K562 (cell line): ENCODE measurements at regions not wholly inside any gene's neighbourhood (a gene's known extent, or its start where the extent isn't known, plus 50 kb on each side); places are given as distances from the start of the nearest gene placed in this dataset.

Experiments
- ATAC-seq: fragments of 200-7000 bp; cut with Tn5 transposase; 3 replicates; pipeline ENCODE4 v1.9.1; 2020; ENCODE audit warnings: moderate library complexity
- BruUV-seq: library from RNA; stranded (reverse); fragments of 400-500 nt; replicated peaks from 2 replicates; lab custom pipeline; 2021; lab: Mats Ljungman, UMichigan
- CTCF ChIA-PET: fragments of 300-600 bp; formaldehyde crosslinking; extraction: SDS; loops from one replicate; lab custom pipeline; 2021; ENCODE audit warnings: low intra/inter-chr PET ratio; lab: Yijun Ruan, JAX
- POLR2A ChIA-PET: fragments of 300-600, 350-650 bp; sonication (Branson Sonifier 250); formaldehyde crosslinking; extraction: SDS; loops from one replicate; lab custom pipeline; 2021; ENCODE audit warnings: antibody characterized with exemption, inconsistent platforms; lab: Yijun Ruan, JAX
- DNase-seq, 4 experiments: peaks; one replicate each; pipeline versions ENCODE4 v3.0.0 to v3.0.0-alpha.2; 2011 to 2018; ENCODE audit warnings: low spot score in 3 of 4, mixed read lengths in 3 of 4; ENCODE audit errors: extremely low read depth in 1 of 4
- FAIRE-seq: peaks from 2 replicates; lab custom pipeline; 2011; peaks lifted over from hg19 to GRCh38; lab: Jason Lieb, UNC
- H2AFZ ChIP-seq: 2 replicates; pipeline ENCODE4 v1.6.0; 2011; ENCODE audit warnings: low read depth, low read length, control low read depth, inconsistent platforms
- H3K27ac ChIP-seq: fragments of 200-600 bp; 3 replicates; pipeline ENCODE4 v1.8.0; 2011; ENCODE audit warnings: low read depth, mild to moderate bottlenecking, control low read depth, inconsistent platforms, low read length, moderate library complexity, mixed read lengths; ENCODE audit errors: extremely low read depth
- H3K27me3 ChIP-seq, 2 experiments: fragments of 300-600 bp in 1 of 2; 2 replicates in 1 of 2; 3 replicates in 1 of 2; pipeline versions ENCODE4 v1.6.0 to v1.8.0; 2011; ENCODE audit warnings: inconsistent platforms in 2 of 2, low read length in 2 of 2, mild to moderate bottlenecking in 1 of 2, mixed read lengths in 1 of 2, moderate library complexity in 1 of 2; ENCODE audit not compliant: control insufficient read depth in 2 of 2, insufficient read depth in 2 of 2
- H3K36me3 ChIP-seq: fragments of 300-600 bp; 3 replicates; pipeline ENCODE4 v1.8.0; 2011; ENCODE audit warnings: mild to moderate bottlenecking, low read length, inconsistent platforms; ENCODE audit not compliant: control insufficient read depth, insufficient read depth
- H3K4me1 ChIP-seq, 2 experiments: fragments of 200-600 bp in 1 of 2; replicated peaks in 1 of 2; 2 replicates in 1 of 2; 3 replicates in 1 of 2; pipeline versions ENCODE4 v1.5.1 to v1.8.0; 2011; ENCODE audit warnings: inconsistent platforms in 2 of 2, low read length in 2 of 2, mild to moderate bottlenecking in 1 of 2, mixed read lengths in 1 of 2, moderate library complexity in 1 of 2; ENCODE audit not compliant: control insufficient read depth in 2 of 2, insufficient read depth in 2 of 2
- H3K4me2 ChIP-seq: 2 replicates; pipeline ENCODE4 v1.6.1; 2011; ENCODE audit warnings: low read length, control low read depth, inconsistent platforms, mixed read lengths; ENCODE audit not compliant: insufficient read depth
- H3K4me3 ChIP-seq: fragments of 200-600 bp; sonication (generic), shearing (Covaris generic); 2 replicates; pipeline ENCODE4 v1.5.1; 2016; ENCODE audit warnings: control low read depth, inconsistent platforms
- H3K79me2 ChIP-seq: fragments of 200-600 bp; 3 replicates; pipeline ENCODE4 v1.8.0; 2011; ENCODE audit warnings: low read length, inconsistent platforms; ENCODE audit not compliant: control insufficient read depth, insufficient read depth
- H3K9ac ChIP-seq, 2 experiments: 2 replicates each; pipeline versions ENCODE4 v1.6.0 to v1.6.1; 2011; ENCODE audit warnings: low read depth in 2 of 2, low read length in 2 of 2, control low read depth in 1 of 2, inconsistent platforms in 1 of 2, mild to moderate bottlenecking in 1 of 2, mixed read lengths in 1 of 2; ENCODE audit not compliant: insufficient read depth in 1 of 2
- H3K9me1 ChIP-seq: one replicate; pipeline ENCODE4 v1.6.0; 2011; ENCODE audit warnings: inconsistent platforms, mild to moderate bottlenecking, low read length, moderate library complexity; ENCODE audit not compliant: control insufficient read depth, insufficient read depth
- H3K9me3 ChIP-seq: replicated peaks from 2 replicates; pipeline ENCODE4 v1.5.1; 2011; ENCODE audit warnings: low read depth, low read length, inconsistent platforms; ENCODE audit not compliant: control insufficient read depth, insufficient read depth
- H4K20me1 ChIP-seq: replicated peaks from 2 replicates; pipeline ENCODE4 v1.6.1; 2011; ENCODE audit warnings: low read length, inconsistent platforms, mixed read lengths; ENCODE audit not compliant: control insufficient read depth, insufficient read depth
- ADNP ChIP-seq: fragments of 200-800 bp; sonication (Bioruptor generic); IDR thresholded peaks from 2 replicates; pipeline ENCODE4 v1.6.1; 2016; ENCODE audit warnings: missing genetic modification characterization, missing compliant biosample characterization
- FOXJ2 ChIP-seq: fragments of 200-800 bp; sonication (Bioruptor generic); IDR thresholded peaks from 2 replicates; pipeline ENCODE4 v1.6.1; 2016; ENCODE audit warnings: missing genetic modification characterization, missing compliant biosample characterization
- KDM4B ChIP-seq, 2 experiments: fragments of 450-650 bp in 1 of 2; sonication (generic) in 1 of 2; IDR thresholded peaks; 2 replicates each; pipeline ENCODE4 v1.6.1; 2016 to 2017; ENCODE audit warnings: borderline replicate concordance in 2 of 2, antibody characterized with exemption in 1 of 2, low read depth in 1 of 2, mild to moderate bottlenecking in 1 of 2
- MAFF ChIP-seq: IDR thresholded peaks from 2 replicates; pipeline ENCODE4 v1.6.1; 2012; ENCODE audit warnings: low read length, improper control_type of control experiment
- MAFG ChIP-seq: fragments of 450-650 bp; conservative IDR thresholded peaks from 2 replicates; pipeline ENCODE4 v1.6.1; 2016; ENCODE audit warnings: missing genetic modification characterization, missing compliant biosample characterization
- MAFK ChIP-seq: IDR thresholded peaks from 2 replicates; pipeline ENCODE4 v1.6.1; 2011; ENCODE audit warnings: low read length, improper control_type of control experiment
- SIRT6 ChIP-seq: IDR thresholded peaks from one replicate; pipeline ENCODE4 v1.6.1; 2012; ENCODE audit warnings: low read depth, mild to moderate bottlenecking, control low read depth, inconsistent platforms, low read length, moderate library complexity
- TEAD4 ChIP-seq, 2 experiments: sonication (generic) in 1 of 2; formaldehyde crosslinking in 1 of 2; IDR thresholded peaks; 2 replicates each; pipeline versions ENCODE4 v1.6.1 to v1.8.0; 2012 to 2022; ENCODE audit warnings: borderline replicate concordance in 1 of 2, inconsistent platforms in 1 of 2, low read length in 1 of 2, mild to moderate bottlenecking in 1 of 2, missing genetic modification reagents in 1 of 2
- TFAM ChIP-seq: fragments of 250-450 bp; sonication (Bioruptor Pico); conservative IDR thresholded peaks from 2 replicates; pipeline ENCODE4 v1.5.0; 2021; ENCODE audit warnings: mild to moderate bottlenecking, moderate library complexity
- ZBTB34 ChIP-seq: fragments of 250-450 bp; sonication (Bioruptor Pico); IDR thresholded peaks from 2 replicates; pipeline ENCODE4 v1.8.0; 2021; ENCODE audit warnings: mild to moderate bottlenecking, moderate library complexity
- ZC3H8 ChIP-seq: fragments of 450-650 bp; IDR thresholded peaks from 2 replicates; pipeline ENCODE4 v1.6.1; 2017
- ZFP1 ChIP-seq: fragments of 450-650 bp; formaldehyde crosslinking; IDR thresholded peaks from 2 replicates; pipeline ENCODE4 v1.4.0; 2020; ENCODE audit warnings: mild to moderate bottlenecking, mixed read lengths
- ZNF232 ChIP-seq: sonication (generic); formaldehyde crosslinking; IDR thresholded peaks from 2 replicates; pipeline ENCODE4 v1.8.0; 2022; ENCODE audit warnings: mild to moderate bottlenecking, missing genetic modification reagents
- ZNF316 ChIP-seq: fragments of 450-650 bp; IDR thresholded peaks from 2 replicates; pipeline ENCODE4 v1.6.1; 2016
- ZNF512 ChIP-seq: IDR thresholded peaks from 2 replicates; pipeline ENCODE4 v1.6.1; 2016; ENCODE audit warnings: missing genetic modification characterization, missing compliant biosample characterization
- ZNF586 ChIP-seq: fragments of 450-650 bp; formaldehyde crosslinking; conservative IDR thresholded peaks from 2 replicates; pipeline ENCODE4 v1.4.0; 2020; ENCODE audit warnings: mild to moderate bottlenecking, moderate library complexity
- ZNF766 ChIP-seq: fragments of 200-800 bp; sonication (Bioruptor generic); conservative IDR thresholded peaks from 2 replicates; pipeline ENCODE4 v1.6.1; 2016; ENCODE audit warnings: missing genetic modification characterization, missing compliant biosample characterization
- WGBS: fragments of 100-300 bp; shearing (Covaris generic); methylation state at CpG from one replicate; pipeline ENCODE4 v1.1.6; 2016; ENCODE audit warnings: low coverage, mixed read lengths; ENCODE audit not compliant: insufficient coverage; ENCODE audit errors: missing lambda C conversion rate; 5-methylcytosine and 5-hydroxymethylcytosine counted together
- in situ Hi-C: fragments of 300-500 bp; cut with MboI; formaldehyde crosslinking; loops from 4 replicates; pipeline ENCODE4 v1.15.0; 2018; ENCODE audit warnings: inconsistent platforms, mixed read lengths
- intact Hi-C: fragments of 100-400 bp; cut with micrococcal nuclease; formaldehyde crosslinking; loops from 2 replicates; pipeline ENCODE4 v1.14.2; 2022
- TF ChIP-seq, protein P1 (sequence below): fragments of 200-800 bp; sonication (Bioruptor generic); IDR thresholded peaks from 2 replicates; pipeline ENCODE4 v1.6.1; 2017; ENCODE audit warnings: missing genetic modification characterization, missing compliant biosample characterization

DNA sequence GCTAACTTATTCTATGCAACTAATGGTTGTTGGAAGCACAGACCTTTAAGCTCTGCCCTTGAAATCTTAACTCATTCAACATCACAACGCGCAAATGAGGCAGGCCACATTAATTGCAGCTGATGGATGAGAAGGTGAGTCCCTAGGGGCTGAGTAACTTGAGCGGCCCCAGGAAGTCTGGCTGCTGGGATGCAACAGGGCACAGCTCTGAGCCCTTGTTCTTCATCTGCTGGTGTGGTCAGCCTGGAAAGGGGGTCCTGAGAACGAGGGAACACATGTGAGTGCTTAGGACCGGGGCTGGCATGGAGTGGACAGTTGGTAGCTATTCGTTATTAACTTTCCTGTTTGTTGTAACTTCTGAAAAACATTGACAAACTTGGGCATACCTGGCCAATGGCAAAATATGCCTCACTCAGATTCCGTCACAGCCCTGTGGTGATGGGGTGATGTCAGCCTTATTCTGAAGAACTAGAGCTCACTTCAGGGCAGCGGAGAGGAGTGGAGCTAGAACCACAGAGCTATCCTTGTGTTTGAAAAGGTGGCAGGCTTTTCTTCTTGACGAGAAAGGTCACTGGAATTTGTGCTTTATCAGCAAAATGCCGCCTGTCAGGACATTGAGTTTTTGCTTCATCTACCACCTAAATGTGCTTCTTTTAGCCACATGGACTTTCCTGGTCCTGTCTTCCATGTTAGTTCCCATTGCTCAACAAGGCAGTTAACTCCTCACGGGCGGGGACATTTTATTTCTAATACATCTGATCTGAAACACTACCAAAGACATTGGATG lies 145.9 kb upstream of the FHL2 start:
- 7% methylated on average over 12 of the region's 12 CpGs for WGBS
- TF ChIP-seq ZBTB34 (CRISPR knock-in tag) (no peak), ZNF512 (tag) (no peak), ZC3H8 (no peak), ZNF586 (CRISPR knock-in tag) (no peak), KDM4B (IDR thresholded peaks at IDR 0.05; ENCODE audit: borderline replicate concordance in 2 of 2, low read depth in 1 of 2) (no peak), TFAM (CRISPR knock-in tag) (no peak), MAFK (peak; percentile 85), ZNF766 (CRISPR knock-in tag) (no peak), MAFG (peak; percentile 87), SIRT6 (no peak), ZNF316 (peak; percentile 91), MAFF (peak; percentile 84), FOXJ2 (tag) (no peak), ZNF232 (CRISPR knock-in tag) (no peak), ADNP (tag) (no peak), TEAD4 (IDR thresholded peaks at IDR 0.05; ENCODE audit: low read length) (no peak), TEAD4 (CRISPR knock-in tag; IDR thresholded peaks at IDR 0.05; ENCODE audit: borderline replicate concordance) (no peak), ZFP1 (CRISPR knock-in tag) (no peak)
- TF ChIP-seq, protein P1, sequence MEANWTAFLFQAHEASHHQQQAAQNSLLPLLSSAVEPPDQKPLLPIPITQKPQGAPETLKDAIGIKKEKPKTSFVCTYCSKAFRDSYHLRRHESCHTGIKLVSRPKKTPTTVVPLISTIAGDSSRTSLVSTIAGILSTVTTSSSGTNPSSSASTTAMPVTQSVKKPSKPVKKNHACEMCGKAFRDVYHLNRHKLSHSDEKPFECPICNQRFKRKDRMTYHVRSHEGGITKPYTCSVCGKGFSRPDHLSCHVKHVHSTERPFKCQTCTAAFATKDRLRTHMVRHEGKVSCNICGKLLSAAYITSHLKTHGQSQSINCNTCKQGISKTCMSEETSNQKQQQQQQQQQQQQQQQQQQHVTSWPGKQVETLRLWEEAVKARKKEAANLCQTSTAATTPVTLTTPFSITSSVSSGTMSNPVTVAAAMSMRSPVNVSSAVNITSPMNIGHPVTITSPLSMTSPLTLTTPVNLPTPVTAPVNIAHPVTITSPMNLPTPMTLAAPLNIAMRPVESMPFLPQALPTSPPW = no peak

More for the DNA sequence above, 145.9 kb upstream of the FHL2 start:
- Histone ChIP-seq H3K4me3 (no peak overlapping the region), H3K79me2 (no peaks in the 10 kb centered on the region), H2AFZ (no peak overlapping the region), H3K4me2 (no peak overlapping the region), H3K27ac (no peak overlapping the region), H3K4me1 (no peaks in the 10 kb centered on the region), H4K20me1 (no peaks in the 10 kb centered on the region), H3K36me3 (no peaks in the 10 kb centered on the region), H3K9ac (no peak overlapping the region), H3K9me1 (no peaks in the 10 kb centered on the region), H3K9me3 (no peaks in the 10 kb centered on the region), H3K27me3 (peaks cover 27 to 59% of the 10 kb centered on the region in 2 experiments)
- DNase-seq = no peak
- ChIA-PET POLR2A (interaction anchor here (0.6 to 1.0 kb wide), 2 partner anchors 10 to 189 kb away, joined by 3 read pairs; no protein-coding TSS in a partner anchor), CTCF (interaction anchor here (1.1 to 1.9 kb wide), 3 partner anchors 24 to 426 kb away, joined by 3 to 11 read pairs (median 4); no protein-coding TSS in a partner anchor)
- intact Hi-C loops (no loop called here), in situ Hi-C loops (loop anchor here (25.0 kb wide), 1 partner anchor 432 kb away; no protein-coding TSS in a partner anchor)
- no peak for FAIRE-seq
- ATAC-seq = no peak
- no TSS peak for BruUV-seq
